SK-N-SH treated with all-trans-retinoic acid at 6 μM for 48 hours (cell line): ENCODE measurements at regions not wholly inside any gene's neighbourhood (a gene's known extent, or its start where the extent isn't known, plus 50 kb on each side); places are given as distances from the start of the nearest gene placed in this dataset.

ENCODE experiments used
- ARNTL ChIP-seq: fragments of 450-650 bp; formaldehyde crosslinking; IDR thresholded peaks from 2 replicates; pipeline ENCODE4 v1.5.0; 2020; ENCODE audit warnings: low read depth, mild to moderate bottlenecking, moderate library complexity, borderline replicate concordance
- CSRNP3 ChIP-seq: fragments of 250-450 bp; sonication (Bioruptor Pico); IDR thresholded peaks from 2 replicates; pipeline ENCODE4 v1.5.1; 2021; ENCODE audit warnings: mild to moderate bottlenecking, moderate library complexity

- TF ChIP-seq CSRNP3 (CRISPR knock-in tag) (no peak), ARNTL (CRISPR knock-in tag) (no peak)
Observed at GRCh38 chr15:37229855-37230619, 129.7 kb upstream of the MEIS2 start.
